ENCODE measurements at regions not wholly inside any gene's neighbourhood (a gene's known extent, or its start where the extent isn't known, plus 50 kb on each side); places are given as distances from the start of the nearest gene placed in this dataset.

GRCh38 chr10:62517252-62517651, 143.1 kb downstream of the ZNF365 start:
- no peak for TF ChIP-seq CTCF (IDR thresholded peaks at IDR 0.05; ENCODE audit: low read depth, low read length)
- TF ChIP-seq EZH2phosphoT487 (IDR thresholded peaks at IDR 0.05; ENCODE audit: low read depth) = no peak
